Left ventricle myocardium superior (tissue), 1 donor: ENCODE measurements at regions not wholly inside any gene's neighbourhood (a gene's known extent, or its start where the extent isn't known, plus 50 kb on each side); places are given as distances from the start of the nearest gene placed in this dataset.
"Not testable (repeated sequence)": the region's sequence is repeated elsewhere in the genome, so short reads cannot be mapped to it uniquely, and the experiment has no call there.

Experiments used
- ATAC-seq: fragments of 200-7000 bp; cut with Tn5 transposase; one replicate; pipeline ENCODE4 v1.9.1; 2020; ENCODE audit warnings: mild to moderate bottlenecking, moderate library complexity
- DNase-seq: peaks from one replicate; pipeline ENCODE4 v3.0.0-alpha.2; 2020
- intact Hi-C: fragments of 100-400 bp; cut with micrococcal nuclease; formaldehyde crosslinking; loops from one replicate; pipeline ENCODE4 v1.11.0; 2022
- donor health status: DM: no; HTN: yes; CAD: no; lungs with severe emphysema.

GRCh38 chr6:168183613-168183970 lies 104.6 kb upstream of the FRMD1 start:
- intact Hi-C loops: no loop called here
- ATAC-seq: no peak

GRCh38 chr6:168182908-168183612 lies 104.0 kb upstream of the FRMD1 start:
- intact Hi-C loops: no loop called here
- DNase-seq (no peak), ATAC-seq (no peak)

More at GRCh38 chr6:168183613-168183970, 104.6 kb upstream of the FRMD1 start:
- DNase-seq: no peak

GRCh38 chr6:168182366-168182765 lies 103.4 kb upstream of the FRMD1 start:
- intact Hi-C loops: no loop called here
- no peak for ATAC-seq

GRCh38 chr6:168181876-168182275 lies 102.9 kb upstream of the FRMD1 start:
- intact Hi-C loops: no loop called here
- ATAC-seq: no peak
- no peak for DNase-seq

More at GRCh38 chr6:168182366-168182765, 103.4 kb upstream of the FRMD1 start:
- DNase-seq: no peak

- ATAC-seq (no peak), DNase-seq (no peak)
- intact Hi-C loops: no loop called here
Observed at GRCh38 chr6:168181316-168181715, 102.3 kb upstream of the FRMD1 start.

- no peak for ATAC-seq
- intact Hi-C loops: no loop called here
- no peak for DNase-seq
Observed at GRCh38 chr6:168180548-168181011, 101.6 kb upstream of the FRMD1 start.

GRCh38 chr6:168179702-168180382 lies 100.8 kb upstream of the FRMD1 start:
- no peak for ATAC-seq
- DNase-seq: no peak
- intact Hi-C loops: no loop called here

- ATAC-seq (no peak), DNase-seq (no peak)
- intact Hi-C loops: no loop called here
Observed at GRCh38 chr6:168179133-168179532, 100.1 kb upstream of the FRMD1 start.

GRCh38 chr6:168177103-168177891 lies 98.3 kb upstream of the FRMD1 start:
- DNase-seq (no peak), ATAC-seq (no peak)
- intact Hi-C loops: no loop called here

GRCh38 chr6:168171673-168172353 lies 92.8 kb upstream of the FRMD1 start:
- DNase-seq (no peak), ATAC-seq (no peak)
- intact Hi-C loops: no loop called here

GRCh38 chr6:168170841-168171601 lies 92.0 kb upstream of the FRMD1 start:
- DNase-seq: no peak
- intact Hi-C loops: no loop called here
- no peak for ATAC-seq

GRCh38 chr6:168169624-168170023 lies 90.6 kb upstream of the FRMD1 start:
- no peak for ATAC-seq
- intact Hi-C loops: no loop called here
- no peak for DNase-seq

GRCh38 chr6:168168936-168169335 lies 89.9 kb upstream of the FRMD1 start:
- intact Hi-C loops, DNase-seq, ATAC-seq: not testable (repeated sequence)

- intact Hi-C loops, DNase-seq, ATAC-seq: not testable (repeated sequence)
Observed at GRCh38 chr6:168168330-168168729, 89.3 kb upstream of the FRMD1 start.

GRCh38 chr6:168167431-168168315 lies 88.7 kb upstream of the FRMD1 start:
- ATAC-seq (no peak), DNase-seq (no peak)
- intact Hi-C loops: no loop called here

GRCh38 chr6:168166627-168167026 lies 87.6 kb upstream of the FRMD1 start:
- no peak for ATAC-seq
- no peak for DNase-seq
- intact Hi-C loops: no loop called here

- no peak for ATAC-seq
Observed at GRCh38 chr6:168165891-168166290, 86.9 kb upstream of the FRMD1 start.

GRCh38 chr6:168165373-168165772 lies 86.4 kb upstream of the FRMD1 start:
- intact Hi-C loops: no loop called here

More at GRCh38 chr6:168165891-168166290, 86.9 kb upstream of the FRMD1 start:
- DNase-seq: no peak
- intact Hi-C loops: no loop called here

More at GRCh38 chr6:168165373-168165772, 86.4 kb upstream of the FRMD1 start:
- no peak for DNase-seq
- ATAC-seq: peak; percentile 72
